Mucosa of gallbladder (tissue), 1 donor: ENCODE measurements at regions not wholly inside any gene's neighbourhood (a gene's known extent, or its start where the extent isn't known, plus 50 kb on each side); places are given as distances from the start of the nearest gene placed in this dataset.

Experiments used
- DNase-seq: peaks from one replicate; pipeline ENCODE4 v3.0.0-alpha.2; 2020; ENCODE audit warnings: low spot score
- donor health status: DM: no; HTN: no; CAD: no.

- DNase-seq = no peak
Measured at GRCh38 chr12:92650228-92650822, 52.5 kb upstream of the PLEKHG7 start.

GRCh38 chr12:92649511-92650227, 53.1 kb upstream of the PLEKHG7 start:
- DNase-seq = peak; percentile 79

GRCh38 chr12:92648242-92649031, 54.4 kb upstream of the PLEKHG7 start:
- DNase-seq = no peak

- DNase-seq = no peak
Measured at GRCh38 chr12:92641291-92641690, 61.5 kb upstream of the PLEKHG7 start.

GRCh38 chr12:92640691-92641090, 62.1 kb upstream of the PLEKHG7 start:
- DNase-seq = no peak

- no peak for DNase-seq
Measured at GRCh38 chr12:92639017-92639416, 63.8 kb upstream of the PLEKHG7 start.

- DNase-seq = no peak
Measured at GRCh38 chr12:92634730-92635129, 68.1 kb upstream of the PLEKHG7 start.

GRCh38 chr12:92634202-92634601, 68.6 kb upstream of the PLEKHG7 start:
- no peak for DNase-seq

- no peak for DNase-seq
Measured at GRCh38 chr12:92630968-92631367, 71.8 kb upstream of the PLEKHG7 start.

GRCh38 chr12:92629349-92630065, 73.3 kb upstream of the PLEKHG7 start:
- no peak for DNase-seq

- no peak for DNase-seq
Measured at GRCh38 chr12:92628476-92628875, 74.3 kb upstream of the PLEKHG7 start.

- no peak for DNase-seq
Measured at GRCh38 chr12:92627511-92627910, 75.3 kb upstream of the PLEKHG7 start.

GRCh38 chr12:92625639-92626310, 77.0 kb upstream of the PLEKHG7 start:
- no peak for DNase-seq

GRCh38 chr12:92624236-92624635, 78.6 kb upstream of the PLEKHG7 start:
- DNase-seq = no peak

GRCh38 chr12:92623386-92623785, 79.4 kb upstream of the PLEKHG7 start:
- DNase-seq = no peak

- no peak for DNase-seq
Measured at GRCh38 chr12:92621833-92622232, 81.0 kb upstream of the PLEKHG7 start.

- no peak for DNase-seq
Measured at GRCh38 chr12:92621312-92621711, 81.5 kb upstream of the PLEKHG7 start.

- DNase-seq = no peak
Measured at GRCh38 chr12:92619730-92620684, 82.8 kb upstream of the PLEKHG7 start.

- DNase-seq = no peak
Measured at GRCh38 chr12:92619026-92619425, 83.8 kb upstream of the PLEKHG7 start.

- DNase-seq = no peak
Measured at GRCh38 chr12:92615703-92616102, 87.1 kb upstream of the PLEKHG7 start.
